Mesodermal cell (in vitro differentiated cells): ENCODE measurements at regions not wholly inside any gene's neighbourhood (a gene's known extent, or its start where the extent isn't known, plus 50 kb on each side); places are given as distances from the start of the nearest gene placed in this dataset.

Experiments used
- H3K27ac ChIP-seq: 2 replicates; pipeline ENCODE4 v1.7.0; 2013; ENCODE audit warnings: mild to moderate bottlenecking, low read depth, low read length, moderate library complexity; ENCODE audit not compliant: severe bottlenecking
- H3K36me3 ChIP-seq: 2 replicates; pipeline ENCODE4 v1.7.1; 2013; ENCODE audit warnings: mild to moderate bottlenecking, low read length, moderate library complexity; ENCODE audit not compliant: control insufficient read depth, insufficient read depth
- H3K4me1 ChIP-seq: one replicate; pipeline ENCODE4 v1.7.1; 2013; ENCODE audit warnings: mild to moderate bottlenecking, low read length; ENCODE audit not compliant: insufficient read depth, control insufficient read depth, poor library complexity, severe bottlenecking
- H3K4me3 ChIP-seq: 2 replicates; pipeline ENCODE4 v1.7.0; 2013; ENCODE audit warnings: low read length, control low read depth, mild to moderate bottlenecking; ENCODE audit not compliant: insufficient read depth, poor library complexity, severe bottlenecking; ENCODE audit errors: extremely low read depth
- H3K9me3 ChIP-seq: 2 replicates; pipeline ENCODE4 v1.7.1; 2013; ENCODE audit warnings: mild to moderate bottlenecking, low read length, moderate library complexity; ENCODE audit not compliant: control insufficient read depth
- WGBS, 2 experiments: methylation state at CpG; one replicate each; pipeline ENCODE4 v1.1.5; 2013; ENCODE audit warnings: missing lambda C conversion rate in 2 of 2; ENCODE audit not compliant: insufficient coverage in 2 of 2; 5-methylcytosine and 5-hydroxymethylcytosine counted together

- Histone ChIP-seq H3K9me3 (no peaks in the 10 kb centered on the region), H3K36me3 (no peaks in the 10 kb centered on the region), H3K27ac (no peak overlapping the region), H3K4me3 (no peak overlapping the region), H3K4me1 (no peaks in the 10 kb centered on the region)
- 97% methylated on average over 3 of the region's 3 CpGs; no CpG with 5 or more reads in 1 of the 2 experiments for WGBS, 2 experiments
These were observed 971.1 kb upstream of the ACVR2A start for GRCh38 chr2:146873646-146874259.

- no peaks in the 10 kb centered on the region for H3K9me3 ChIP-seq
- no peaks in the 10 kb centered on the region for H3K4me1 ChIP-seq
- no peaks in the 10 kb centered on the region for H3K36me3 ChIP-seq
- WGBS, 2 experiments, result no CpG with 5 or more reads among the region's 2 CpGs
- no peak overlapping the region for H3K4me3 ChIP-seq
- H3K27ac ChIP-seq, result no peak overlapping the region
These were observed 971.8 kb upstream of the ACVR2A start for GRCh38 chr2:146873056-146873455.

GRCh38 chr2:146870691-146871090 lies 974.1 kb upstream of the ACVR2A start:
- no CpG with 5 or more reads among the region's 2 CpGs for WGBS, 2 experiments
- Histone ChIP-seq H3K36me3 (no peaks in the 10 kb centered on the region), H3K27ac (no peak overlapping the region), H3K4me1 (no peaks in the 10 kb centered on the region), H3K9me3 (no peaks in the 10 kb centered on the region), H3K4me3 (no peak overlapping the region)

- Histone ChIP-seq H3K9me3 (no peaks in the 10 kb centered on the region), H3K4me1 (no peaks in the 10 kb centered on the region), H3K4me3 (no peak overlapping the region), H3K27ac (no peak overlapping the region), H3K36me3 (no peaks in the 10 kb centered on the region)
These were observed 975.5 kb upstream of the ACVR2A start for GRCh38 chr2:146869328-146869727.

- Histone ChIP-seq H3K27ac (no peak overlapping the region), H3K9me3 (no peaks in the 10 kb centered on the region), H3K36me3 (no peaks in the 10 kb centered on the region), H3K4me3 (no peak overlapping the region), H3K4me1 (no peaks in the 10 kb centered on the region)
These were observed 976.8 kb upstream of the ACVR2A start for GRCh38 chr2:146868051-146868450.

GRCh38 chr2:146867477-146867986 lies 977.3 kb upstream of the ACVR2A start:
- Histone ChIP-seq H3K36me3 (no peaks in the 10 kb centered on the region), H3K4me3 (no peak overlapping the region), H3K9me3 (no peaks in the 10 kb centered on the region), H3K4me1 (no peaks in the 10 kb centered on the region), H3K27ac (no peak overlapping the region)
- WGBS, 2 experiments, result 75 to 81% methylated on average over 4 of the region's 5 CpGs

- no peak overlapping the region for H3K4me3 ChIP-seq
- H3K4me1 ChIP-seq, result peaks cover 7% of the 10 kb centered on the region
- H3K9me3 ChIP-seq, result no peaks in the 10 kb centered on the region
- H3K36me3 ChIP-seq, result no peaks in the 10 kb centered on the region
- no peak overlapping the region for H3K27ac ChIP-seq
- WGBS, 2 experiments, result 47 to 54% methylated on average over 1 to 2 of the region's 2 CpGs
These were observed 990.9 kb upstream of the ACVR2A start for GRCh38 chr2:146853741-146854444.

GRCh38 chr2:146852661-146853060 lies 992.2 kb upstream of the ACVR2A start:
- Histone ChIP-seq H3K4me3 (no peak overlapping the region), H3K27ac (no peak overlapping the region), H3K9me3 (no peaks in the 10 kb centered on the region), H3K36me3 (no peaks in the 10 kb centered on the region), H3K4me1 (peaks cover 7% of the 10 kb centered on the region)
- 91 to 100% methylated on average over 1 of the region's 1 CpG for WGBS, 2 experiments

- H3K9me3 ChIP-seq, result no peaks in the 10 kb centered on the region
- WGBS, 2 experiments, result 100% methylated on average over 1 of the region's 3 CpGs
- no peaks in the 10 kb centered on the region for H3K36me3 ChIP-seq
- H3K27ac ChIP-seq, result no peak overlapping the region
- peaks cover 7% of the 10 kb centered on the region for H3K4me1 ChIP-seq
- H3K4me3 ChIP-seq, result no peak overlapping the region
These were observed 994.1 kb upstream of the ACVR2A start for GRCh38 chr2:146850746-146851145.

GRCh38 chr2:146847846-146848245 lies 997.0 kb upstream of the ACVR2A start:
- Histone ChIP-seq H3K4me1 (no peaks in the 10 kb centered on the region), H3K27ac (no peak overlapping the region), H3K4me3 (no peak overlapping the region), H3K36me3 (no peaks in the 10 kb centered on the region), H3K9me3 (no peaks in the 10 kb centered on the region)

- Histone ChIP-seq H3K4me1 (no peaks in the 10 kb centered on the region), H3K9me3 (no peaks in the 10 kb centered on the region), H3K36me3 (no peaks in the 10 kb centered on the region), H3K27ac (no peak overlapping the region), H3K4me3 (no peak overlapping the region)
- WGBS, 2 experiments, result 86 to 100% methylated on average over 2 to 5 of the region's 6 CpGs
These were observed 1000.4 kb upstream of the ACVR2A start for GRCh38 chr2:146844226-146844990.
